Astrocyte of the spinal cord (primary cell): ENCODE measurements at regions not wholly inside any gene's neighbourhood (a gene's known extent, or its start where the extent isn't known, plus 50 kb on each side); places are given as distances from the start of the nearest gene placed in this dataset.
A peak's percentile ranks its signal among the peaks of the same experiment; 100 is the strongest.

Experiments
- DNase-seq: peaks from one replicate; pipeline ENCODE4 v3.0.0; 2011; ENCODE audit warnings: low read depth, low spot score
- H3K4me3 ChIP-seq: 2 replicates; pipeline ENCODE4 v1.5.1; 2011; ENCODE audit warnings: low read depth, mild to moderate bottlenecking, low read length, moderate library complexity
- in situ Hi-C: cut with HindIII; loops from 2 replicates; pipeline ENCODE4 v1.10.0; 2017; ENCODE audit warnings: low sequenced_read_pairs
- TF ChIP-seq, protein P1 (sequence below): IDR thresholded peaks from 2 replicates; pipeline ENCODE4 v1.5.1; 2012; ENCODE audit warnings: low read depth, mild to moderate bottlenecking, low read length, inconsistent platforms

GRCh38 chr19:46927106-46927505 lies 66.3 kb downstream of the ARHGAP35 start:
- DNase-seq = no peak
- TF ChIP-seq, protein P1, sequence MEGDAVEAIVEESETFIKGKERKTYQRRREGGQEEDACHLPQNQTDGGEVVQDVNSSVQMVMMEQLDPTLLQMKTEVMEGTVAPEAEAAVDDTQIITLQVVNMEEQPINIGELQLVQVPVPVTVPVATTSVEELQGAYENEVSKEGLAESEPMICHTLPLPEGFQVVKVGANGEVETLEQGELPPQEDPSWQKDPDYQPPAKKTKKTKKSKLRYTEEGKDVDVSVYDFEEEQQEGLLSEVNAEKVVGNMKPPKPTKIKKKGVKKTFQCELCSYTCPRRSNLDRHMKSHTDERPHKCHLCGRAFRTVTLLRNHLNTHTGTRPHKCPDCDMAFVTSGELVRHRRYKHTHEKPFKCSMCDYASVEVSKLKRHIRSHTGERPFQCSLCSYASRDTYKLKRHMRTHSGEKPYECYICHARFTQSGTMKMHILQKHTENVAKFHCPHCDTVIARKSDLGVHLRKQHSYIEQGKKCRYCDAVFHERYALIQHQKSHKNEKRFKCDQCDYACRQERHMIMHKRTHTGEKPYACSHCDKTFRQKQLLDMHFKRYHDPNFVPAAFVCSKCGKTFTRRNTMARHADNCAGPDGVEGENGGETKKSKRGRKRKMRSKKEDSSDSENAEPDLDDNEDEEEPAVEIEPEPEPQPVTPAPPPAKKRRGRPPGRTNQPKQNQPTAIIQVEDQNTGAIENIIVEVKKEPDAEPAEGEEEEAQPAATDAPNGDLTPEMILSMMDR = no peak
- in situ Hi-C loops = no loop called here
- H3K4me3 ChIP-seq = no peak overlapping the region

DNA sequence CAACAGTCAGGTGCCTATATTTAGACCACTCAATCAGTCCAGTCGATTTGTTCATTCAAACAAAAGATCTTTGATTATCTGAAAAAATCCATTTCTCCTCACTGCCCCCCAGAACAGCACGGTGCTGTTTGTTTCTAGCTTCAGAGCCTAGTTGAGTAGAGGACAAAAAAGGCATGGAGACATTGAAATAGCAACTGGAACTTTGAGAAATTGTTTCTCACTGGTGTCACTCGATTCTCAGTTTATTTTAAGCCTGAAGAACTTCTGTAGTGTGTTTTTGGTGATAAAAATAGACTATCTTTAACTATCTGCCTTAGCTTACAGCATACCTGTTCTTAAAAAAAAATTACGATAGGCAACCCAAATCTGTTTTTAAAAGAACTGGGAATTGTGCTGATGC lies 67.1 kb downstream of the ARHGAP35 start:
- no peak for DNase-seq
- H3K4me3 ChIP-seq = no peak overlapping the region
- in situ Hi-C loops = no loop called here
- TF ChIP-seq, protein P1 = no peak

GRCh38 chr19:46928951-46929350 lies 68.2 kb downstream of the ARHGAP35 start:
- in situ Hi-C loops = no loop called here
- no peak for DNase-seq
- TF ChIP-seq, protein P1 = peak; percentile 25
- H3K4me3 ChIP-seq = no peak overlapping the region

GRCh38 chr19:46931202-46931601 lies 70.4 kb downstream of the ARHGAP35 start:
- DNase-seq = no peak
- TF ChIP-seq, protein P1 = no peak
- H3K4me3 ChIP-seq = no peak overlapping the region
- in situ Hi-C loops = no loop called here

GRCh38 chr19:46932346-46932745 lies 71.5 kb downstream of the ARHGAP35 start:
- H3K4me3 ChIP-seq = no peak overlapping the region
- TF ChIP-seq, protein P1 = no peak
- DNase-seq = no peak
- in situ Hi-C loops = no loop called here

DNA sequence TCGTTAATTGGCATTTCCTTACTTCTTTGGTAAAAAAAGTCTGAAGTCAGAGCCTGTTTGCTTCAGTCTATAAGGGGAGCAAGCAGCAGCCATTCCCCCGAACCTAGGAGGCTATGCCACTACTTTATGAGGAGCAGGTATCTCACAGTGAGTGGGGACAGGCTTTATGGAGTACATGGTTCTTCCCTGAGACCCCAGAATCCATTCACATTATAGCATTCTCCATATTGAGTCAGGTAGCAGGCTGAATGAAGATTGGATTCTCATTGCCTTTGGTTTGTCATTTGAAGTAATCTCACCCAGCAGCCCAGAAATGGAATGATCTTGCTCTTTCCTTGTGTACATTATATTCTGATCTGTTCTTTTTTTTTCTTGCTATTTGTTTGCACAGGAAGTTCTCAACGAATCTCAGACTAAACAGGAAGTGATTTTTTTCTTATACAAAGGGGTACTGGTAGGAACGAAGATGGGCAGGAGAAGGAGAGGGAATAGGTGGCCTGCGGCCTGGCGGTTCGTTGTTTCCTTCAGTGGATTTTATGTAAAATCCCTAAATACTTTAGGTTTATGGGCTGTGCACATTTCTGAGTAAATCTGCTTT lies 74.4 kb downstream of the ARHGAP35 start:
- in situ Hi-C loops = no loop called here
- no peak for DNase-seq
- TF ChIP-seq, protein P1 = no peak
- no peak overlapping the region for H3K4me3 ChIP-seq
